Memory B cell (primary cell): ENCODE measurements at regions not wholly inside any gene's neighbourhood (a gene's known extent, or its start where the extent isn't known, plus 50 kb on each side); places are given as distances from the start of the nearest gene placed in this dataset.

ENCODE experiments used
- ATAC-seq: fragments of 150-1000 bp; cut with Tn5 transposase; 2 replicates; pipeline ENCODE4 v1.10.0; 2021; ENCODE audit warnings: low read depth, mild to moderate bottlenecking, moderate library complexity
- DNase-seq, 2 donors: peaks; one replicate each; pipeline ENCODE4 v3.0.0; 2022; ENCODE audit warnings: low spot score in 2 of 2
- H3K27ac Mint-ChIP-seq: one replicate; pipeline ENCODE4 v1.8.0; 2022; ENCODE audit warnings: mild to moderate bottlenecking, moderate library complexity, mixed read lengths
- H3K27me3 Mint-ChIP-seq: one replicate; pipeline ENCODE4 v1.8.0; 2022; ENCODE audit warnings: mixed read lengths
- H3K36me3 Mint-ChIP-seq: one replicate; pipeline ENCODE4 v1.8.0; 2022; ENCODE audit warnings: mild to moderate bottlenecking, mixed read lengths
- H3K4me1 Mint-ChIP-seq: one replicate; pipeline ENCODE4 v1.8.0; 2022; ENCODE audit warnings: mixed read lengths
- H3K4me3 Mint-ChIP-seq: one replicate; pipeline ENCODE4 v1.8.0; 2022; ENCODE audit warnings: mild to moderate bottlenecking, moderate library complexity, mixed read lengths
- H3K9me3 Mint-ChIP-seq: one replicate; pipeline ENCODE4 v1.8.0; 2022; ENCODE audit warnings: mixed read lengths

DNA sequence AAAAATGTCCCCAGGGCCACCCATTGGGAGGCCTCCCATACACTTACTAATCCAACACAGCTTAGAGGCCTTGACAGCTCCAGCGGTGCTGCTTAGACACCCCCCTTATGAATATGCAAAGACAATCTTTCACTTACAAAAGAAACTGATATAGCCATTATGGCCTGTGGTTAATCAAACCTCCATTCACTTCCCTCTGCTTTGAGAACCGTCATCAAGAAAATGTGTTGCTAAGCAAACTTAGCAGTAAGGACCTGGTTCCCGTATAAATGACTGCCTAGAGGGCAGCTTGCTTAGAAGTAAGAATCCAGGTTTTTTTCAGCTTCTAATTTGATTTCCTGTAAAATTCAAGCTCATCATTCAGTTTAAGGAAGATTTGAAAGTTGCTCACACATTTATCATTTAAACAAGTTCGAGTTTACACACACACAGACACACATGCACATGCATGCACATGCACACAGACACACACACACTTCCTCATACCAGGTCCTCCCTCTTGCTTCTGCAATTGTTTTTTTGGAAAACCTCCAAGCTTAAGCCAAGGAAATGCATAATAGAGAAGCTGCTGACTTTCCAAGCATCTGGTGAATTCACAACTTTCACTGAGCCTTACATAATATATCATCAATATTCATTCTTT, 137.7 kb upstream of the BLID start:
- Mint-ChIP-seq H3K36me3 (no peaks in the 10 kb centered on the region), H3K27me3 (peaks cover 2% of the 10 kb centered on the region), H3K4me3 (no peak overlapping the region), H3K27ac (no peak overlapping the region), H3K9me3 (no peaks in the 10 kb centered on the region), H3K4me1 (no peaks in the 10 kb centered on the region)
- no peak for ATAC-seq
- DNase-seq: no peak

DNA sequence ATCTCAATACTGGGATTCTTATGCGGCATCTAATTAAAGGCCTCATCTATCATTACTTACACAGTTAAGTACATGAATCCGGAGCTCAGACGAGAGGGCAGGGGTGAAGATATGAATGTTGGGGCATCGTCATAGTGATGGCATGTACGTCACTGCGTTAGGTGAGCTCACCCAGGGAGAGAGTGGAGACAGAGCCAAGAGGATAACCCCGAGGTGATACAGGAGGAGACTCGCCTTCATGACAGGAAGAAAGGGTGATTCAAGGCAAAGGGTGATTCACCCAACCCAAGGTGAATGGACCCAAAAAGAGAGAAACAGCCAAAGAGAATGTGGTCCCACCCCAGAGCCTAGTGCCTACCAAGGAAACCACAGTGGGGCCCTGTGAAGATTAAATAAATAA, 132.9 kb upstream of the BLID start:
- H3K9me3 Mint-ChIP-seq: no peaks in the 10 kb centered on the region
- peaks cover 2% of the 10 kb centered on the region for H3K27me3 Mint-ChIP-seq
- ATAC-seq: no peak
- H3K4me1 Mint-ChIP-seq: no peaks in the 10 kb centered on the region
- H3K27ac Mint-ChIP-seq: no peak overlapping the region
- no peak overlapping the region for H3K4me3 Mint-ChIP-seq
- H3K36me3 Mint-ChIP-seq: no peaks in the 10 kb centered on the region
- DNase-seq: no peak

DNA sequence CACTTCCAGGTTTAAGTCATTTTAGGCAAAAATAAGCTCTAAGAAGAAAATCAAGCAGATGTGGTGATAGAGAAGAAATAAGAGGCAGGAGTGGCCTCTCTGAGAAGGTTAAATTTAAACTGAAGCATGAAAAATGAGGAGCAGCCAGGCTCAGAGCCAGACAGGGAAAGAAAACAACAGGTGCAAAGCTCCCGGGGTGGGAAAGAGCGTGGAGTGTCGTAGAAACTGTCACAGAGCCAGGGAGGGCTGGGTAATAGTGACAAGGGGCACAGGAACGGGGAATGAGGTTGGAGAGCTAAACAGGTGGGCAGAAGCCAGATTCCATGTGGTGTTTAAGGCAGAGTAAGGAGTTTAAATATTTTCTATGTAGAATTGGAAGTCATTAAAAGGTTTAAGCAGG, 132.1 kb upstream of the BLID start:
- no peak for ATAC-seq
- H3K27ac Mint-ChIP-seq: no peak overlapping the region
- H3K4me3 Mint-ChIP-seq: no peak overlapping the region
- no peaks in the 10 kb centered on the region for H3K36me3 Mint-ChIP-seq
- H3K9me3 Mint-ChIP-seq: no peaks in the 10 kb centered on the region
- H3K4me1 Mint-ChIP-seq: no peaks in the 10 kb centered on the region
- H3K27me3 Mint-ChIP-seq: peaks cover 2% of the 10 kb centered on the region
- no peak for DNase-seq

- no peak overlapping the region for H3K27ac Mint-ChIP-seq
Measured at GRCh38 chr11:122246874-122247273, 130.9 kb upstream of the BLID start.

GRCh38 chr11:122242731-122243130, 126.7 kb upstream of the BLID start:
- no peak overlapping the region for H3K27ac Mint-ChIP-seq
- peaks cover 5% of the 10 kb centered on the region for H3K27me3 Mint-ChIP-seq
- H3K36me3 Mint-ChIP-seq: peaks cover 2% of the 10 kb centered on the region
- DNase-seq: no peak
- ATAC-seq: no peak
- H3K4me3 Mint-ChIP-seq: no peak overlapping the region
- H3K9me3 Mint-ChIP-seq: peaks cover 3% of the 10 kb centered on the region
- H3K4me1 Mint-ChIP-seq: no peaks in the 10 kb centered on the region

More at GRCh38 chr11:122246874-122247273, 130.9 kb upstream of the BLID start:
- H3K36me3 Mint-ChIP-seq: no peaks in the 10 kb centered on the region
- ATAC-seq (no peak), DNase-seq (no peak)
- H3K27me3 Mint-ChIP-seq: peaks cover 2% of the 10 kb centered on the region
- no peak overlapping the region for H3K4me3 Mint-ChIP-seq
- H3K9me3 Mint-ChIP-seq: no peaks in the 10 kb centered on the region
- no peaks in the 10 kb centered on the region for H3K4me1 Mint-ChIP-seq

DNA sequence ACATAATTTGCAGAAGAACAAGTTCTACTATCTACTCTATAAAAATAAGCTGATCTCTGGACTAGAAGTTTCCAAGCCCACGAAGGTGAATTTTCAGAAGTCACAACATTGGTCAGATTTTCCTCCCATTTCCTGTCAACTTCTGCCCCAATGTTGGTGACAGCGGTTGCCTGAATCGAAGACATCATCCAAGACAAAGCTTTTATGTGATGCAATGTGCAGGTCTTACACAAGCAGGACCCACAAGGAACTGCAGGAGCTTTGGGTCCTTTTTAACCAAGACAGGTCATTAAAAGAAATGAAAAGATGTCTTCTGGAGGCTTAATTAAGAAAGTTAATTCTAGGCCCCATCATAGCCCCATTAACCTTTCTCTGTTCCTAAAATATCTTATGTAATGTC, 125.6 kb upstream of the BLID start:
- H3K36me3 Mint-ChIP-seq: peaks cover 2% of the 10 kb centered on the region
- H3K27ac Mint-ChIP-seq: no peak overlapping the region
- no peak overlapping the region for H3K4me3 Mint-ChIP-seq
- DNase-seq (no peak), ATAC-seq (no peak)
- H3K9me3 Mint-ChIP-seq: peaks cover 5% of the 10 kb centered on the region
- H3K4me1 Mint-ChIP-seq: no peaks in the 10 kb centered on the region
- H3K27me3 Mint-ChIP-seq: peaks cover 5% of the 10 kb centered on the region

GRCh38 chr11:122240638-122241037, 124.6 kb upstream of the BLID start:
- H3K36me3 Mint-ChIP-seq: peaks cover 2% of the 10 kb centered on the region
- H3K4me3 Mint-ChIP-seq: no peak overlapping the region
- no peak for ATAC-seq
- peaks cover 3% of the 10 kb centered on the region for H3K27me3 Mint-ChIP-seq
- H3K27ac Mint-ChIP-seq: no peak overlapping the region
- H3K4me1 Mint-ChIP-seq: no peaks in the 10 kb centered on the region
- H3K9me3 Mint-ChIP-seq: peaks cover 5% of the 10 kb centered on the region
- DNase-seq: no peak

- Mint-ChIP-seq H3K9me3 (peaks cover 5% of the 10 kb centered on the region), H3K4me3 (no peak overlapping the region)
Measured at GRCh38 chr11:122235615-122236014, 119.6 kb upstream of the BLID start.

GRCh38 chr11:122234780-122235179, 118.8 kb upstream of the BLID start:
- ATAC-seq (no peak), DNase-seq (no peak)
- Mint-ChIP-seq H3K4me1 (no peaks in the 10 kb centered on the region), H3K27me3 (peaks cover 2% of the 10 kb centered on the region), H3K9me3 (peaks cover 5% of the 10 kb centered on the region), H3K27ac (no peak overlapping the region), H3K4me3 (no peak overlapping the region), H3K36me3 (peaks cover 2% of the 10 kb centered on the region)

More at GRCh38 chr11:122235615-122236014, 119.6 kb upstream of the BLID start:
- Mint-ChIP-seq H3K36me3 (peaks cover 2% of the 10 kb centered on the region), H3K27me3 (peaks cover 3% of the 10 kb centered on the region), H3K4me1 (no peaks in the 10 kb centered on the region), H3K27ac (no peak overlapping the region)
- no peak for ATAC-seq
- no peak for DNase-seq

DNA sequence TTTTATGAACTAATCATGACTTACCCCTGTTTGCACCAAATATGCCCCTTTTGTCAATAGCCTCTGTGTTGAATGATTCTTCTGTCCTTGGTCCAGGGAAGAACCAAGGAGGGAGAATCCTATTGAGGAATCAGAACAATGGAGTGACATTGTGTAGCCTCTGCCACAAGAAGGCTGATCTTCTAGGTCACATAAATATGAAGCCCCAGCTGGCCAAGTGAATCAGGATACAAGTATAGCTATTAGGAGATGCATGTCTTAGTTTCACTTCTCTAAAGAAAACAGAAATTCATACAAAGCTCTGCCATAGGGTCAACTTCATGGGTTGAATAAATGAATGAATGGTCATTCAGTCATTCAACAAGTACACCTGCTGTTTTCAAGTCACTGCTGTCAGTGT, 118.2 kb upstream of the BLID start:
- Mint-ChIP-seq H3K27me3 (peaks cover 2% of the 10 kb centered on the region), H3K27ac (no peak overlapping the region), H3K4me1 (no peaks in the 10 kb centered on the region), H3K4me3 (no peak overlapping the region), H3K9me3 (peaks cover 5% of the 10 kb centered on the region), H3K36me3 (peaks cover 2% of the 10 kb centered on the region)
- no peak for DNase-seq
- no peak for ATAC-seq

DNA sequence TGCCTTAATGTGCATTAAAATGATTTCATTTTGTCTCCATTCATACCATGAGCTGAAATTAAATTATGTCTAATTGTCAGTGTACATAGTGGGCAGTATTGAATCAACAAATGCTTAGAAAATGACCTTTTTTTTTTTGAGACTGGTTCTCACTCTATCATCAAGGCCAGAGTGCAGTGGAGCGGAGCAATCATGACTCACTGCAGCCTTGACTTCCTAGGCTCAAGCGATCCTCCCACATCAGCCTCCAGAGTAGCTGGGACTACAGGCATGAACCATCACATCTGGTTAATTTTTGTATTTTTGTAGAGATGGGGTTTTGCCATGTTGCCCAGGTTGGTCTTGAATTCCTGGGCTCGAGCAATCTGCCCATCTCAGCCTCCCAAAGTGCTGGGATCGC, 117.0 kb upstream of the BLID start:
- no peak for ATAC-seq
- H3K27me3 Mint-ChIP-seq: no peaks in the 10 kb centered on the region

DNA sequence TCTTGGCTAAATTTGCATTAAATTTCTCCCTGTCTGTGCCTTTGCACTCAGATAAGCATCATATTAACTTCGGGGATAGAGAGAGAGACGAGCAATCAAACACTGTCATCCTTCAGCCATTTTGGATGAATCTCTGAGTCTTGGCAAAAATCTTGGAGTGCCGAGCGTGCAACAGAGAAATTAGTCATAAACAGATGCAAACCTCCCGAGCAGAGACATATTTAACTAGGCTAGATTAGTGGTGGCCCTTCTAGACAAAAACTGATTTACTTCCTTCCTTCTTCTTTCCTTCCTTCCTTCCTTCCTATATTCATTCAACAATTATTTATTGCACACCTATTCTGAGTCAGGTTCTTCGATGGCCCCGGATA, 114.4 kb upstream of the BLID start:
- DNase-seq (no peak), ATAC-seq (no peak)
- Mint-ChIP-seq H3K4me3 (no peak overlapping the region), H3K27me3 (peaks cover 3% of the 10 kb centered on the region), H3K27ac (no peak overlapping the region), H3K36me3 (no peaks in the 10 kb centered on the region), H3K4me1 (no peaks in the 10 kb centered on the region), H3K9me3 (no peaks in the 10 kb centered on the region)

More for the DNA sequence above, 117.0 kb upstream of the BLID start:
- no peak overlapping the region for H3K4me3 Mint-ChIP-seq
- H3K27ac Mint-ChIP-seq: no peak overlapping the region
- H3K4me1 Mint-ChIP-seq: no peaks in the 10 kb centered on the region
- DNase-seq: no peak
- peaks cover 3% of the 10 kb centered on the region for H3K9me3 Mint-ChIP-seq
- H3K36me3 Mint-ChIP-seq: no peaks in the 10 kb centered on the region

- H3K27me3 Mint-ChIP-seq: peaks cover 3% of the 10 kb centered on the region
- DNase-seq (no peak), ATAC-seq (no peak)
Measured at GRCh38 chr11:122229481-122230384, 113.7 kb upstream of the BLID start.

DNA sequence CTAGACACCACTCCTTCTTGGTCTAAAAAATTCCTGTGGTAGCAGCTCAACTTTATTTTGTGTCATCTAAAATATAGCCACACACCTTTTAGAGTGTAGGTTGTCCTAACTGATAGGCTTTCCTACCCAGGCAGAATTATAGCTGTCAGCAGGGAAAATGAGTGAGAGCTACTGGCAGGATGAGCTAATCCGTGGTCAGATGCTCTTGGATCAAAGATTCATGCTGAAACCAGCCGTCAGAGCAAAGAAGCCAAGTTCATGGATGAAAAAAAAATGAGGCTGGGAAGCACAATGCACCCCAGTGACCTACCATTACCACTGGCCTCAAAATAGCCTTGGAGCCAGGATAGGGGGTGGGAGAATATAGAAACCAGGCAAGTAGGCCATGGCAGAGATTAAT, 113.1 kb upstream of the BLID start:
- no peak overlapping the region for H3K4me3 Mint-ChIP-seq
- no peaks in the 10 kb centered on the region for H3K36me3 Mint-ChIP-seq
- H3K9me3 Mint-ChIP-seq: no peaks in the 10 kb centered on the region
- no peaks in the 10 kb centered on the region for H3K4me1 Mint-ChIP-seq
- no peak overlapping the region for H3K27ac Mint-ChIP-seq
- no peak for DNase-seq
- ATAC-seq: no peak
- peaks cover 3% of the 10 kb centered on the region for H3K27me3 Mint-ChIP-seq

More at GRCh38 chr11:122229481-122230384, 113.7 kb upstream of the BLID start:
- Mint-ChIP-seq H3K4me1 (no peaks in the 10 kb centered on the region), H3K27ac (no peak overlapping the region), H3K4me3 (no peak overlapping the region), H3K9me3 (no peaks in the 10 kb centered on the region), H3K36me3 (no peaks in the 10 kb centered on the region)
